ENCODE measurements at regions not wholly inside any gene's neighbourhood (a gene's known extent, or its start where the extent isn't known, plus 50 kb on each side); places are given as distances from the start of the nearest gene placed in this dataset.

GRCh38 chr12:61879229-61879628, 381.0 kb upstream of the USP15 start:
- H3K9me2 ChIP-seq (ENCODE audit: insufficient read depth, low read length) = no peaks in the 10 kb centered on the region
- ChIA-PET POLR2A (interaction anchor here (1.4 kb wide), 1 partner anchor 16 kb away, joined by 3 read pairs; no protein-coding TSS in a partner anchor), CTCF (ENCODE audit: unreplicated experiment) (no interaction called here)
- H3K9me3 ChIP-seq (ENCODE audit: low read length) = no peaks in the 10 kb centered on the region
- H3K36me3 ChIP-seq (ENCODE audit: insufficient read depth, low read length) = no peaks in the 10 kb centered on the region
- H3K27ac ChIP-seq (ENCODE audit: low read depth, low read length, poor library complexity, severe bottlenecking) = no peak overlapping the region
- H4K20me1 ChIP-seq (ENCODE audit: insufficient read depth, low read length) = no peaks in the 10 kb centered on the region
- no peak overlapping the region for H3K4me3 ChIP-seq (ENCODE audit: low read depth, low read length, poor library complexity, severe bottlenecking)
- no peak for TF ChIP-seq CTCF (conservative IDR thresholded peaks at IDR 0.05; ENCODE audit: low read length)
- TF ChIP-seq EZH2phosphoT487 (IDR thresholded peaks at IDR 0.05; ENCODE audit: borderline replicate concordance, low read depth, low read length) = no peak
- H3K79me2 ChIP-seq (ENCODE audit: insufficient read depth, low read depth, low read length) = no peaks in the 10 kb centered on the region
- intact Hi-C loops (cut with micrococcal nuclease; ENCODE audit: unreplicated experiment) = no loop called here
- H3K4me2 ChIP-seq (ENCODE audit: low read length) = no peak overlapping the region
- no peak for DNase-seq (ENCODE audit: low spot score)
- no peaks in the 10 kb centered on the region for H3K4me1 ChIP-seq (ENCODE audit: insufficient read depth, low read length, poor library complexity, severe bottlenecking)
- no peak overlapping the region for H2AFZ ChIP-seq (ENCODE audit: low read length)
- no TSS peak for BruUV-seq (replicated peaks)

- intact Hi-C loops (cut with micrococcal nuclease; ENCODE audit: unreplicated experiment) = no loop called here
- no peaks in the 10 kb centered on the region for H3K9me3 ChIP-seq (ENCODE audit: low read length)
- no TSS peak for BruUV-seq (replicated peaks)
- H3K4me2 ChIP-seq (ENCODE audit: low read length) = no peak overlapping the region
- no peak overlapping the region for H3K4me3 ChIP-seq (ENCODE audit: low read depth, low read length, poor library complexity, severe bottlenecking)
- H3K36me3 ChIP-seq (ENCODE audit: insufficient read depth, low read length) = no peaks in the 10 kb centered on the region
- TF ChIP-seq EZH2phosphoT487 (IDR thresholded peaks at IDR 0.05; ENCODE audit: borderline replicate concordance, low read depth, low read length) = no peak
- TF ChIP-seq CTCF (conservative IDR thresholded peaks at IDR 0.05; ENCODE audit: low read length) = no peak
- DNase-seq (ENCODE audit: low spot score) = no peak
- ChIA-PET CTCF (ENCODE audit: unreplicated experiment) (no interaction called here), POLR2A (no interaction called here)
- no peaks in the 10 kb centered on the region for H3K9me2 ChIP-seq (ENCODE audit: insufficient read depth, low read length)
- no peak overlapping the region for H2AFZ ChIP-seq (ENCODE audit: low read length)
- H4K20me1 ChIP-seq (ENCODE audit: insufficient read depth, low read length) = no peaks in the 10 kb centered on the region
- H3K4me1 ChIP-seq (ENCODE audit: insufficient read depth, low read length, poor library complexity, severe bottlenecking) = no peaks in the 10 kb centered on the region
- no peaks in the 10 kb centered on the region for H3K79me2 ChIP-seq (ENCODE audit: insufficient read depth, low read depth, low read length)
- H3K27ac ChIP-seq (ENCODE audit: low read depth, low read length, poor library complexity, severe bottlenecking) = no peak overlapping the region
These were observed 380.0 kb upstream of the USP15 start for GRCh38 chr12:61880186-61880585.

GRCh38 chr12:61891632-61892031, 368.6 kb upstream of the USP15 start:
- Histone ChIP-seq H3K4me1 (ENCODE audit: insufficient read depth, low read length, poor library complexity, severe bottlenecking) (no peaks in the 10 kb centered on the region), H3K9me2 (ENCODE audit: insufficient read depth, low read length) (no peaks in the 10 kb centered on the region), H3K79me2 (ENCODE audit: insufficient read depth, low read depth, low read length) (no peaks in the 10 kb centered on the region), H3K4me3 (ENCODE audit: low read depth, low read length, poor library complexity, severe bottlenecking) (no peak overlapping the region), H3K27ac (ENCODE audit: low read depth, low read length, poor library complexity, severe bottlenecking) (no peak overlapping the region), H3K4me2 (ENCODE audit: low read length) (no peak overlapping the region), H3K36me3 (ENCODE audit: insufficient read depth, low read length) (no peaks in the 10 kb centered on the region), H3K9me3 (ENCODE audit: low read length) (no peaks in the 10 kb centered on the region), H4K20me1 (ENCODE audit: insufficient read depth, low read length) (no peaks in the 10 kb centered on the region), H2AFZ (ENCODE audit: low read length) (no peak overlapping the region)
- BruUV-seq (replicated peaks) = no TSS peak
- intact Hi-C loops (cut with micrococcal nuclease; ENCODE audit: unreplicated experiment) = no loop called here
- no peak for DNase-seq (ENCODE audit: low spot score)
- POLR2A ChIA-PET = no interaction called here
- TF ChIP-seq EZH2phosphoT487 (IDR thresholded peaks at IDR 0.05; ENCODE audit: borderline replicate concordance, low read depth, low read length) (no peak), CTCF (conservative IDR thresholded peaks at IDR 0.05; ENCODE audit: low read length) (no peak)
- CTCF ChIA-PET (ENCODE audit: unreplicated experiment) = no interaction called here

All from OCI-LY7 (cell line).